HG03457 (cell line): ENCODE measurements at regions not wholly inside any gene's neighbourhood (a gene's known extent, or its start where the extent isn't known, plus 50 kb on each side); places are given as distances from the start of the nearest gene placed in this dataset.

Experiments
- ATAC-seq: cut with Tn5 transposase; IDR thresholded peaks from one replicate; pipeline ENCODE4 v1.9.1; 2021; ENCODE audit warnings: moderate number of reproducible peaks; ENCODE audit not compliant: unreplicated experiment

GRCh38 chr15:31953478-31953877, 76.8 kb upstream of the CHRNA7 start:
- no peak for ATAC-seq

GRCh38 chr15:31954374-31955172, 75.7 kb upstream of the CHRNA7 start:
- ATAC-seq: no peak

- no peak for ATAC-seq
These were observed 74.6 kb upstream of the CHRNA7 start for GRCh38 chr15:31955734-31956133.

- no peak for ATAC-seq
These were observed 72.7 kb upstream of the CHRNA7 start for GRCh38 chr15:31957581-31957980.

- no peak for ATAC-seq
These were observed 65.6 kb upstream of the CHRNA7 start for GRCh38 chr15:31964586-31965307.

- ATAC-seq: no peak
These were observed 60.3 kb upstream of the CHRNA7 start for GRCh38 chr15:31970007-31970406.

GRCh38 chr15:31973197-31973596, 57.1 kb upstream of the CHRNA7 start:
- no peak for ATAC-seq

GRCh38 chr15:31974154-31974794, 56.0 kb upstream of the CHRNA7 start:
- ATAC-seq: no peak

GRCh38 chr15:31974855-31975829, 55.2 kb upstream of the CHRNA7 start:
- ATAC-seq: no peak

GRCh38 chr15:31975830-31976229, 54.5 kb upstream of the CHRNA7 start:
- no peak for ATAC-seq

- ATAC-seq: no peak
These were observed 53.2 kb upstream of the CHRNA7 start for GRCh38 chr15:31977138-31977537.

- no peak for ATAC-seq
These were observed 52.3 kb upstream of the CHRNA7 start for GRCh38 chr15:31977812-31978661.
